HepG2 (cell line): ENCODE measurements at regions not wholly inside any gene's neighbourhood (a gene's known extent, or its start where the extent isn't known, plus 50 kb on each side); places are given as distances from the start of the nearest gene placed in this dataset.

Experiments used
- ATAC-seq: fragments of 200-7000 bp; cut with Tn5 transposase; 3 replicates; pipeline ENCODE4 v1.9.1; 2020; ENCODE audit warnings: mild to moderate bottlenecking, moderate library complexity
- BruUV-seq: library from RNA; stranded (reverse); fragments of 400-500 nt; replicated peaks from 2 replicates; lab custom pipeline; 2021; lab: Mats Ljungman, UMichigan
- CTCF ChIA-PET: fragments of 300-600 bp; formaldehyde crosslinking; extraction: SDS; loops from one replicate; lab custom pipeline; 2021; ENCODE audit warnings: low total read pairs, inconsistent platforms, low intra/inter-chr PET ratio; lab: Yijun Ruan, JAX
- POLR2A ChIA-PET: fragments of 350-600 bp; sonication (Branson Sonifier 250); formaldehyde crosslinking; loops from one replicate; lab custom pipeline; 2020; ENCODE audit warnings: antibody characterized with exemption, inconsistent platforms; lab: Yijun Ruan, JAX
- DNase-seq: peaks from one replicate; pipeline ENCODE4 v3.0.0-alpha.2; 2015; ENCODE audit warnings: low spot score
- FAIRE-seq: peaks from 3 replicates; lab custom pipeline; 2011; peaks lifted over from hg19 to GRCh38; lab: Jason Lieb, UNC
- H2AFZ ChIP-seq: one replicate; pipeline ENCODE4 v1.6.1; 2011; ENCODE audit warnings: low read length, inconsistent platforms
- H3K27ac ChIP-seq: fragments of 300-600 bp; 3 replicates; pipeline ENCODE4 v1.8.0; 2011; ENCODE audit warnings: mixed run types, mild to moderate bottlenecking, mixed read lengths, low read length, inconsistent platforms; ENCODE audit not compliant: insufficient read depth; ENCODE audit errors: extremely low read length
- H3K27me3 ChIP-seq, 2 experiments: fragments of 200-600 bp in 1 of 2; 2 replicates in 1 of 2; 3 replicates in 1 of 2; pipeline versions ENCODE4 v1.6.0 to v1.8.0; 2011; ENCODE audit warnings: low read length in 2 of 2, mild to moderate bottlenecking in 2 of 2, moderate library complexity in 2 of 2, inconsistent platforms in 1 of 2; ENCODE audit not compliant: insufficient read depth in 2 of 2, control insufficient read depth in 1 of 2
- H3K36me3 ChIP-seq, 2 experiments: fragments of 200-600 bp in 1 of 2; replicated peaks in 1 of 2; 2 replicates in 1 of 2; 3 replicates in 1 of 2; pipeline versions ENCODE4 v1.5.1 to v1.8.0; 2011; ENCODE audit warnings: low read length in 2 of 2, inconsistent platforms in 1 of 2; ENCODE audit not compliant: insufficient read depth in 2 of 2, control insufficient read depth in 1 of 2
- H3K4me1 ChIP-seq: 2 replicates; pipeline ENCODE4 v1.5.1; 2012; ENCODE audit warnings: low read length, inconsistent platforms; ENCODE audit not compliant: insufficient read depth
- H3K4me2 ChIP-seq: 2 replicates; pipeline ENCODE4 v1.6.0; 2011; ENCODE audit warnings: low read depth, low read length, inconsistent platforms
- H3K4me3 ChIP-seq, 3 experiments: fragments of 200-600 bp in 1 of 3; sonication (generic), shearing (Covaris generic) in 1 of 3; replicated peaks in 1 of 3; 2 replicates each; pipeline ENCODE4 v1.5.1; 2011 to 2016; ENCODE audit warnings: low read length in 3 of 3, inconsistent platforms in 2 of 3, low read depth in 2 of 3, mild to moderate bottlenecking in 2 of 3, control low read depth in 1 of 3, mixed read lengths in 1 of 3; ENCODE audit not compliant: insufficient read depth in 1 of 3
- H3K79me2 ChIP-seq: one replicate; pipeline ENCODE4 v1.6.1; 2011; ENCODE audit warnings: low read length, inconsistent platforms; ENCODE audit not compliant: insufficient read depth
- H3K9ac ChIP-seq: 2 replicates; pipeline ENCODE4 v1.6.0; 2011; ENCODE audit warnings: mild to moderate bottlenecking, low read depth, low read length, inconsistent platforms; ENCODE audit not compliant: insufficient read depth
- H3K9me3 ChIP-seq: 2 replicates; pipeline ENCODE4 v1.5.1; 2012; ENCODE audit warnings: mild to moderate bottlenecking, low read length
- H4K20me1 ChIP-seq: 2 replicates; pipeline ENCODE4 v1.6.0; 2011; ENCODE audit warnings: inconsistent platforms, mild to moderate bottlenecking, low read length, moderate library complexity; ENCODE audit not compliant: insufficient read depth
- ARHGAP35 ChIP-seq: sonication (generic); formaldehyde crosslinking; IDR thresholded peaks from 2 replicates; pipeline ENCODE4 v1.9.0; 2022; ENCODE audit warnings: mild to moderate bottlenecking, inconsistent platforms, moderate library complexity, missing genetic modification reagents, borderline replicate concordance
- GPBP1L1 ChIP-seq: sonication (generic); formaldehyde crosslinking; IDR thresholded peaks from 2 replicates; pipeline ENCODE4 v1.5.0; 2020; ENCODE audit warnings: mild to moderate bottlenecking, missing genetic modification reagents
- IRX3 ChIP-seq: sonication (generic); formaldehyde crosslinking; IDR thresholded peaks from 2 replicates; pipeline ENCODE4 v1.8.1; 2023; ENCODE audit warnings: mild to moderate bottlenecking, low read depth, missing genetic modification reagents, borderline replicate concordance
- KAT2B ChIP-seq: fragments of 150-350 bp; IDR thresholded peaks from 2 replicates; pipeline ENCODE4 v1.6.1; 2014; ENCODE audit warnings: low read depth, low read length, borderline replicate concordance
- KLF11 ChIP-seq: IDR thresholded peaks from 2 replicates; pipeline ENCODE4 v1.6.1; 2016; ENCODE audit warnings: missing compliant biosample characterization
- NR2F2 ChIP-seq: IDR thresholded peaks from 2 replicates; pipeline ENCODE4 v1.6.1; 2012; ENCODE audit warnings: low read depth, inconsistent platforms, borderline replicate concordance
- RBAK ChIP-seq: sonication (generic); formaldehyde crosslinking; IDR thresholded peaks from 2 replicates; pipeline ENCODE4 v1.5.1; 2020; ENCODE audit warnings: mild to moderate bottlenecking, missing genetic modification reagents
- SOX5 ChIP-seq: IDR thresholded peaks from 2 replicates; pipeline ENCODE4 v1.6.1; 2016; ENCODE audit warnings: borderline replicate concordance
- TCF7 ChIP-seq: sonication (generic); IDR thresholded peaks from 2 replicates; pipeline ENCODE4 v1.6.1; 2016; ENCODE audit warnings: antibody characterized with exemption, low read depth
- ZHX2 ChIP-seq, 2 experiments: sonication (generic) in 1 of 2; formaldehyde crosslinking in 1 of 2; IDR thresholded peaks; 2 replicates each; pipeline versions ENCODE4 v1.6.1 to v1.9.0; 2014 to 2022; ENCODE audit warnings: antibody characterized with exemption in 1 of 2, borderline replicate concordance in 1 of 2, inconsistent platforms in 1 of 2, low read depth in 1 of 2, missing genetic modification reagents in 1 of 2
- ZNF33A ChIP-seq: sonication (generic); formaldehyde crosslinking; IDR thresholded peaks from 2 replicates; pipeline ENCODE4 v1.5.1; 2020; ENCODE audit warnings: missing genetic modification reagents, mild to moderate bottlenecking, moderate library complexity, borderline replicate concordance
- ZNF431 ChIP-seq: sonication (generic); formaldehyde crosslinking; IDR thresholded peaks from 2 replicates; pipeline ENCODE4 v1.9.0; 2022; ENCODE audit warnings: missing genetic modification reagents, low read depth, mild to moderate bottlenecking, borderline replicate concordance
- ZNF556 ChIP-seq: sonication (generic); formaldehyde crosslinking; IDR thresholded peaks from 2 replicates; pipeline ENCODE4 v1.4.0; 2020; ENCODE audit warnings: mild to moderate bottlenecking, missing genetic modification reagents, borderline replicate concordance
- ZNF589 ChIP-seq: sonication (generic); formaldehyde crosslinking; conservative IDR thresholded peaks from 2 replicates; pipeline ENCODE4 v1.8.0; 2022; ENCODE audit warnings: mild to moderate bottlenecking, moderate library complexity, missing genetic modification reagents
- ZNF691 ChIP-seq: sonication (generic); formaldehyde crosslinking; IDR thresholded peaks from 2 replicates; pipeline ENCODE4 v1.4.0; 2020; ENCODE audit warnings: missing genetic modification reagents, low read depth, mild to moderate bottlenecking, borderline replicate concordance
- WGBS: methylation state at CpG from one replicate; pipeline ENCODE4 v1.1.6; 2017; ENCODE audit warnings: low lambda C conversion rate; 5-methylcytosine and 5-hydroxymethylcytosine counted together
- in situ Hi-C: cut with HindIII; loops from 2 replicates; pipeline ENCODE4 v1.10.0; 2017; ENCODE audit warnings: low pct_unique_long_range_greater_than_20kb; ENCODE audit not compliant: extremely low pct_ligation_motif_present
- intact Hi-C: fragments of 100-400 bp; cut with micrococcal nuclease; formaldehyde crosslinking; loops from one replicate; pipeline ENCODE4 v1.10.0; 2022; ENCODE audit not compliant: unreplicated experiment

GRCh38 chr1:42096554-42096953, 56.7 kb upstream of the GUCA2B start (continued):
- TF ChIP-seq ZHX2 (IDR thresholded peaks at IDR 0.05; ENCODE audit: low read depth) (no peak), ZHX2 (CRISPR knock-in tag; IDR thresholded peaks at IDR 0.05; ENCODE audit: borderline replicate concordance) (no peak), ZNF589 (CRISPR knock-in tag) (no peak), ARHGAP35 (CRISPR knock-in tag) (no peak), ZNF431 (no peak)
- TF ChIP-seq, all 625 proteins: peak for 0

GRCh38 chr1:42089246-42089645, 64.0 kb upstream of the GUCA2B start:
- 0% methylated on average over 2 of the region's 2 CpGs for WGBS
- POLR2A ChIA-PET = no interaction called here
- ATAC-seq (no peak), FAIRE-seq (no peak), DNase-seq (no peak)
- no peak overlapping the region for H2AFZ ChIP-seq
- H3K27me3 ChIP-seq = no peaks in the 10 kb centered on the region; a peak in 2 of 5 replicates
- TF ChIP-seq RBAK (CRISPR knock-in tag) (no peak), ZNF33A (CRISPR knock-in tag) (no peak), ZNF691 (CRISPR knock-in tag) (no peak), SOX5 (CRISPR knock-in tag) (no peak), GPBP1L1 (CRISPR knock-in tag) (no peak), KAT2B (no peak), KLF11 (CRISPR knock-in tag) (no peak), TCF7 (no peak), NR2F2 (no peak), IRX3 (CRISPR knock-in tag) (no peak), ZNF556 (CRISPR knock-in tag) (no peak)
- CTCF ChIA-PET = no interaction called here
- in situ Hi-C loops (no loop called here), intact Hi-C loops (no loop called here)
- no peaks in the 10 kb centered on the region for H3K36me3 ChIP-seq
- H3K27ac ChIP-seq = no peak overlapping the region
- H3K4me1 ChIP-seq = no peaks in the 10 kb centered on the region
- no peaks in the 10 kb centered on the region for H3K9me3 ChIP-seq
- H4K20me1 ChIP-seq = no peaks in the 10 kb centered on the region
- no peaks in the 10 kb centered on the region for H3K79me2 ChIP-seq
- H3K9ac ChIP-seq = no peak overlapping the region
- no peak overlapping the region for H3K4me3 ChIP-seq
- no TSS peak for BruUV-seq
- H3K4me2 ChIP-seq = no peak overlapping the region
